ENCODE measurements at regions not wholly inside any gene's neighbourhood (a gene's known extent, or its start where the extent isn't known, plus 50 kb on each side); places are given as distances from the start of the nearest gene placed in this dataset.

DNA sequence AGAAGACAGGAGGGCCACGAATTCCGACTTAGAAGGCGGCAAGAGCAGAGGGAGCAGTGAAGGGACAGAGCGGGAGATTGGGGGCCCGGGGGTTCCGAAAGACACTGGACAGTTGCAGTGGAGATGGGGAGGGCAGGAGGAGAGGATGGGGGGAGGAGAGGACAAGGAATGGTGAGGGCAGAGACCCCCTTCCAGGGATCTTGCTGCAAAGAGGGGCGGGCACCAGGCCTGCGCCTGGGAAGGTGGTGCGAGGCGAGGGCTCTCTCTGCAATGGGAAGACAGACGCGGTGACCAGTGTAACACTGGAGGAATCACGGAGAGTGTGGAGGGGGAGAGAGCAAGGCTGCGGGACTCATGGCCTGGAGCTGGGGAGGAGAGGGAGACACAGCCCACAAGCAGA, 185.2 kb downstream of the RBFOX3 start:
- FAIRE-seq (no peak), DNase-seq (ENCODE audit: low read depth, low spot score) (no peak)
- no peak overlapping the region for H3K4me2 ChIP-seq (ENCODE audit: insufficient read depth, low read length)
- no peaks in the 10 kb centered on the region for H3K36me3 ChIP-seq (ENCODE audit: control insufficient read depth in 2 of 2, extremely low read depth in 1 of 2, insufficient read depth in 2 of 2, low read length in 2 of 2)
- H2AFZ ChIP-seq (ENCODE audit: low read depth, low read length): no peak overlapping the region
- H3K27ac ChIP-seq (ENCODE audit: insufficient read depth, low read depth, low read length): no peak overlapping the region
- no peaks in the 10 kb centered on the region for H4K20me1 ChIP-seq (replicated peaks; ENCODE audit: control insufficient read depth, extremely low read depth, insufficient read depth, low read length)
- ChIA-PET POLR2A (no interaction called here), CTCF (no interaction called here)
- no TSS peak for BruUV-seq (replicated peaks)
- H3K79me2 ChIP-seq (ENCODE audit: control insufficient read depth, insufficient read depth, low read length): no peaks in the 10 kb centered on the region
- TF ChIP-seq, protein P1, sequence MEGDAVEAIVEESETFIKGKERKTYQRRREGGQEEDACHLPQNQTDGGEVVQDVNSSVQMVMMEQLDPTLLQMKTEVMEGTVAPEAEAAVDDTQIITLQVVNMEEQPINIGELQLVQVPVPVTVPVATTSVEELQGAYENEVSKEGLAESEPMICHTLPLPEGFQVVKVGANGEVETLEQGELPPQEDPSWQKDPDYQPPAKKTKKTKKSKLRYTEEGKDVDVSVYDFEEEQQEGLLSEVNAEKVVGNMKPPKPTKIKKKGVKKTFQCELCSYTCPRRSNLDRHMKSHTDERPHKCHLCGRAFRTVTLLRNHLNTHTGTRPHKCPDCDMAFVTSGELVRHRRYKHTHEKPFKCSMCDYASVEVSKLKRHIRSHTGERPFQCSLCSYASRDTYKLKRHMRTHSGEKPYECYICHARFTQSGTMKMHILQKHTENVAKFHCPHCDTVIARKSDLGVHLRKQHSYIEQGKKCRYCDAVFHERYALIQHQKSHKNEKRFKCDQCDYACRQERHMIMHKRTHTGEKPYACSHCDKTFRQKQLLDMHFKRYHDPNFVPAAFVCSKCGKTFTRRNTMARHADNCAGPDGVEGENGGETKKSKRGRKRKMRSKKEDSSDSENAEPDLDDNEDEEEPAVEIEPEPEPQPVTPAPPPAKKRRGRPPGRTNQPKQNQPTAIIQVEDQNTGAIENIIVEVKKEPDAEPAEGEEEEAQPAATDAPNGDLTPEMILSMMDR (IDR thresholded peaks at IDR 0.05; ENCODE audit: extremely low read depth in 1 of 2, insufficient read depth in 1 of 2, low read depth in 1 of 2, low read length in 2 of 2): no peak
- TF ChIP-seq GATA2 (IDR thresholded peaks at IDR 0.05; ENCODE audit: insufficient read depth, insufficient read length, low read depth, low read length) (no peak), POLR2AphosphoS5 (IDR thresholded peaks at IDR 0.05; ENCODE audit: insufficient read depth, low read depth, low read length) (no peak), MYC (IDR thresholded peaks at IDR 0.05; ENCODE audit: low read depth, low read length) (no peak)
- no peaks in the 10 kb centered on the region for H3K9me1 ChIP-seq (replicated peaks; ENCODE audit: control insufficient read depth, extremely low read depth, insufficient read depth, low read length)
- dilution Hi-C loops (cut with MboI; ENCODE audit: extremely low pct_ligation_motif_present, low sequenced_read_pairs) (no loop called here), intact Hi-C loops (cut with micrococcal nuclease) (no loop called here)
- no peak overlapping the region for H3K4me3 ChIP-seq (replicated peaks in 1 of 3; ENCODE audit: insufficient read depth in 1 of 3, low read depth in 1 of 3, low read length in 3 of 3)
- H3K27me3 ChIP-seq (ENCODE audit: control insufficient read depth in 2 of 2, insufficient read depth in 2 of 2, low read length in 2 of 2): no peaks in the 10 kb centered on the region
- H3K4me1 ChIP-seq (ENCODE audit: control insufficient read depth, extremely low read depth, insufficient read depth, low read length): no peaks in the 10 kb centered on the region
- H3K9me3 ChIP-seq (replicated peaks; ENCODE audit: control insufficient read depth, insufficient read depth, low read length): no peaks in the 10 kb centered on the region
- no peak overlapping the region for H3K9ac ChIP-seq (replicated peaks; ENCODE audit: extremely low read depth, insufficient read depth, low read length)

DNA sequence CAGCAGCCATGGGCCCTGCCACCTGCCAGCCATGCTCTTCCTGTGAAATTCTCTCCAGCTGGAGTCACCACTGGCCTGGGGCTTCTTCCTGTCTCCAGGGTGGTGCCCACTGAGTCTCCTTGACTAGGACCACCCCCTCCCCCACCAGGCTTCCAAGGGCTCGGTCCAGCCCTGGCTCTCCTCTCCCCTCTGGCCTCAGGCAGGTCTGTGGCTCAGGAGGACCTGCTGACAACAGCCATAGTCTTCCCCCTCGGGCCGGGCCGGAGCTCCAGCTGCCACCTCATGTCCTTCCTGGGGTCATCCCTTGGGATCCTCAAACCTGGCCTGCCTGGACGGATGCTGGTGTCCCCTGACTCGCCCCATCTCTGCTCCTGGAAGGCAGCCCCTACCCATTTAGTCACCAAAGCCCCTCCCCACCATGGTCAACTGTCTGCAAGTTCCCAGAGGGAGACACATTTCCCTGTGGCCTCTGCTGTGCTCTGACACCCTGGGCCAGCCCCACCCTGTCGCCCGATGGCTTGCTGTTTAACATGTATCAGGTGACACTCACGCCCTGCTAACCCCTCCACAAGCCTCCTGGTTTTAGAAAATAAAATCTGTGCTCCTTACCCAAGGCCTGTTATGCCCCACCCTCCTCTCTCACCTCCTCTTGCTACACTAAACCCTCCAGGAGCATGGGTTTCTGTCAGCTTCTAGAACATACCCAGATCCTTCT, 186.2 kb downstream of the RBFOX3 start:
- ChIA-PET POLR2A (no interaction called here), CTCF (interaction anchor here (0.9 kb wide), 1 partner anchor 33 kb away, joined by 3 read pairs; no protein-coding TSS in a partner anchor)
- TF ChIP-seq FOS (IDR thresholded peaks at IDR 0.05; ENCODE audit: borderline replicate concordance, insufficient read depth, low read length) (no peak), POLR2A (IDR thresholded peaks at IDR 0.05; ENCODE audit: low read depth, low read length) (no peak), JUN (IDR thresholded peaks at IDR 0.05; ENCODE audit: borderline replicate concordance, insufficient read depth, insufficient read length, low read depth) (no peak), POLR2AphosphoS5 (IDR thresholded peaks at IDR 0.05; ENCODE audit: insufficient read depth, low read depth, low read length) (no peak), EZH2 (IDR thresholded peaks at IDR 0.05; ENCODE audit: borderline replicate concordance, low read depth, low read length, severe bottlenecking) (no peak), MYC (IDR thresholded peaks at IDR 0.05; ENCODE audit: low read depth, low read length) (no peak), GATA2 (IDR thresholded peaks at IDR 0.05; ENCODE audit: insufficient read depth, insufficient read length, low read depth, low read length) (no peak)
- TF ChIP-seq, protein P1 (IDR thresholded peaks at IDR 0.05; ENCODE audit: extremely low read depth in 1 of 2, insufficient read depth in 1 of 2, low read depth in 1 of 2, low read length in 2 of 2): no peak
- TF ChIP-seq, protein P2, sequence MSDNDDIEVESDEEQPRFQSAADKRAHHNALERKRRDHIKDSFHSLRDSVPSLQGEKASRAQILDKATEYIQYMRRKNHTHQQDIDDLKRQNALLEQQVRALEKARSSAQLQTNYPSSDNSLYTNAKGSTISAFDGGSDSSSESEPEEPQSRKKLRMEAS (IDR thresholded peaks at IDR 0.05; ENCODE audit: insufficient read depth, insufficient read length): no peak
- Histone ChIP-seq H3K9me3 (replicated peaks; ENCODE audit: control insufficient read depth, insufficient read depth, low read length) (no peaks in the 10 kb centered on the region), H3K79me2 (ENCODE audit: control insufficient read depth, insufficient read depth, low read length) (no peaks in the 10 kb centered on the region), H3K4me3 (replicated peaks in 1 of 3; ENCODE audit: insufficient read depth in 1 of 3, low read depth in 1 of 3, low read length in 3 of 3) (no peak overlapping the region), H3K4me1 (ENCODE audit: control insufficient read depth, extremely low read depth, insufficient read depth, low read length) (no peaks in the 10 kb centered on the region), H3K9me1 (replicated peaks; ENCODE audit: control insufficient read depth, extremely low read depth, insufficient read depth, low read length) (no peaks in the 10 kb centered on the region), H3K9ac (replicated peaks; ENCODE audit: extremely low read depth, insufficient read depth, low read length) (no peak overlapping the region), H3K27me3 (ENCODE audit: control insufficient read depth in 2 of 2, insufficient read depth in 2 of 2, low read length in 2 of 2) (no peaks in the 10 kb centered on the region), H3K27ac (ENCODE audit: insufficient read depth, low read depth, low read length) (no peak overlapping the region), H4K20me1 (replicated peaks; ENCODE audit: control insufficient read depth, extremely low read depth, insufficient read depth, low read length) (no peaks in the 10 kb centered on the region), H2AFZ (ENCODE audit: low read depth, low read length) (no peak overlapping the region), H3K4me2 (ENCODE audit: insufficient read depth, low read length) (no peak overlapping the region), H3K36me3 (ENCODE audit: control insufficient read depth in 2 of 2, extremely low read depth in 1 of 2, insufficient read depth in 2 of 2, low read length in 2 of 2) (no peaks in the 10 kb centered on the region)
- FAIRE-seq (no peak), DNase-seq (ENCODE audit: low read depth, low spot score) (no peak)
- dilution Hi-C loops (cut with MboI; ENCODE audit: extremely low pct_ligation_motif_present, low sequenced_read_pairs) (no loop called here), intact Hi-C loops (cut with micrococcal nuclease) (no loop called here)
- no TSS peak for BruUV-seq (replicated peaks)
